ENCODE measurements at regions not wholly inside any gene's neighbourhood (a gene's known extent, or its start where the extent isn't known, plus 50 kb on each side); places are given as distances from the start of the nearest gene placed in this dataset.

GRCh38 chr6:101113468-101114260 is 232.5 kb upstream of the ASCC3 start:
- Histone ChIP-seq H3K18ac (ENCODE audit: insufficient read length, low read depth, low read length) (no peak overlapping the region), H4K8ac (replicated peaks; ENCODE audit: insufficient read length, low read depth, low read length) (no peak overlapping the region), H2BK120ac (ENCODE audit: low read depth, low read length, poor library complexity, severe bottlenecking) (no peak overlapping the region), H3K79me1 (ENCODE audit: insufficient read depth, low read depth, low read length, poor library complexity, severe bottlenecking) (no peaks in the 10 kb centered on the region), H3K79me2 (ENCODE audit: insufficient read depth, low read length) (no peaks in the 10 kb centered on the region), H3K14ac (ENCODE audit: insufficient read depth, low read length) (no peak overlapping the region), H3T11ph (ENCODE audit: low read length) (no peak overlapping the region), H3K27ac (ENCODE audit: insufficient read length, low read depth, low read length) (no peak overlapping the region), H3K9me3 (ENCODE audit: control insufficient read depth, low read depth, low read length) (no peaks in the 10 kb centered on the region), H3K4ac (ENCODE audit: low read depth, low read length) (no peak overlapping the region), H3K9ac (ENCODE audit: extremely low read depth, insufficient read length, low read length) (no peak overlapping the region), H2BK15ac (ENCODE audit: low read depth, low read length) (no peak overlapping the region), H4K5ac (ENCODE audit: insufficient read length, low read depth, low read length) (no peak overlapping the region), H4K91ac (ENCODE audit: insufficient read length, low read depth, low read length) (no peak overlapping the region), H2BK5ac (ENCODE audit: insufficient read length, low read length) (no peak overlapping the region), H4K20me1 (ENCODE audit: control insufficient read depth, insufficient read depth, insufficient read length) (no peaks in the 10 kb centered on the region), H3K23ac (ENCODE audit: insufficient read length, low read depth, low read length) (no peak overlapping the region), H2AK5ac (ENCODE audit: insufficient read length, low read length) (no peak overlapping the region), H3K4me1 (ENCODE audit: insufficient read depth, low read length) (no peaks in the 10 kb centered on the region), H2AFZ (ENCODE audit: low read length) (no peak overlapping the region), H2BK12ac (ENCODE audit: insufficient read length, low read depth, low read length) (no peak overlapping the region), H3K27me3 (ENCODE audit: insufficient read depth, low read length) (no peaks in the 10 kb centered on the region), H3K56ac (ENCODE audit: insufficient read length, low read depth, low read length) (no peak overlapping the region), H3K4me2 (ENCODE audit: insufficient read depth, insufficient read length, low read length) (no peak overlapping the region), H2BK20ac (ENCODE audit: low read depth, low read length, poor library complexity, severe bottlenecking) (no peak overlapping the region), H3K23me2 (ENCODE audit: insufficient read length, low read depth, low read length, poor library complexity, severe bottlenecking) (no peaks in the 10 kb centered on the region)
- Mint-ChIP-seq H3K4me1 (peaks cover 11 to 16% of the 10 kb centered on the region in 2 experiments), H3K9me3 (no peaks in the 10 kb centered on the region), H3K27me3 (ENCODE audit: low read depth) (no peaks in the 10 kb centered on the region), H3K4me3 (no peak overlapping the region), H3K36me3 (ENCODE audit: insufficient read depth in 1 of 3, low read depth in 3 of 3) (no peaks in the 10 kb centered on the region), H3K27ac (no peak overlapping the region)
- no peak for TF ChIP-seq CTCF (conservative IDR thresholded peaks at IDR 0.05)
- WGBS (ENCODE audit: extremely low coverage, insufficient read length, low lambda C conversion rate): 100% methylated on average over 2 of the region's 4 CpGs
- no peak for DNase-seq

Measured in H9 (cell line).